ENCODE measurements at regions not wholly inside any gene's neighbourhood (a gene's known extent, or its start where the extent isn't known, plus 50 kb on each side); places are given as distances from the start of the nearest gene placed in this dataset.

DNA sequence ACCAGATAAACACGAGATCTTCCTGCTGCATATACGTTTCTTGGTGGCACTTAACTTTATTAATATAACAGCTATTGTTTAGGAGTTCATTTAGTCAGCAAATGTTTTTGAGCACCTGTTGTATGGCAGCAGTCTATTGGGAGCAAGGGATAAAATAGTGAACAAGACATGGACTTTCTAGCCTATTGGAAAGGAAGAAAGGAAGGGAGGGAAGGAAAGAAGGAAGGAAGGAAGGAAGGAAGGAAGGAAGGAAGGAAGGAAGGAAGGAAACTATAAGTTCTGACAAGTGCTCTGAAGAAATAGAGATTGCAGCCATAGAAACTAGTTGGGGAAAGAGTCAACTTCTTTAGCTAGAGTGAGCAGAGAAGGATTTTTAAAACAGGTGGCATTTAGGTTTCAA, 149.1 kb upstream of the STARD13 start:
- TF ChIP-seq, protein P1, sequence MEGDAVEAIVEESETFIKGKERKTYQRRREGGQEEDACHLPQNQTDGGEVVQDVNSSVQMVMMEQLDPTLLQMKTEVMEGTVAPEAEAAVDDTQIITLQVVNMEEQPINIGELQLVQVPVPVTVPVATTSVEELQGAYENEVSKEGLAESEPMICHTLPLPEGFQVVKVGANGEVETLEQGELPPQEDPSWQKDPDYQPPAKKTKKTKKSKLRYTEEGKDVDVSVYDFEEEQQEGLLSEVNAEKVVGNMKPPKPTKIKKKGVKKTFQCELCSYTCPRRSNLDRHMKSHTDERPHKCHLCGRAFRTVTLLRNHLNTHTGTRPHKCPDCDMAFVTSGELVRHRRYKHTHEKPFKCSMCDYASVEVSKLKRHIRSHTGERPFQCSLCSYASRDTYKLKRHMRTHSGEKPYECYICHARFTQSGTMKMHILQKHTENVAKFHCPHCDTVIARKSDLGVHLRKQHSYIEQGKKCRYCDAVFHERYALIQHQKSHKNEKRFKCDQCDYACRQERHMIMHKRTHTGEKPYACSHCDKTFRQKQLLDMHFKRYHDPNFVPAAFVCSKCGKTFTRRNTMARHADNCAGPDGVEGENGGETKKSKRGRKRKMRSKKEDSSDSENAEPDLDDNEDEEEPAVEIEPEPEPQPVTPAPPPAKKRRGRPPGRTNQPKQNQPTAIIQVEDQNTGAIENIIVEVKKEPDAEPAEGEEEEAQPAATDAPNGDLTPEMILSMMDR (IDR thresholded peaks at IDR 0.05; ENCODE audit: low read depth, low read length) = no peak
- no peak for TF ChIP-seq EZH2phosphoT487 (IDR thresholded peaks at IDR 0.05; ENCODE audit: low read depth)
